IPS DF 6.9 (cell line): ENCODE measurements at regions not wholly inside any gene's neighbourhood (a gene's known extent, or its start where the extent isn't known, plus 50 kb on each side); places are given as distances from the start of the nearest gene placed in this dataset.
"Not testable (repeated sequence)": the region's sequence is repeated elsewhere in the genome, so short reads cannot be mapped to it uniquely, and the experiment has no call there.

Experiments
- DNase-seq: peaks from one replicate; pipeline ENCODE4 v3.0.0-alpha.2; 2013; ENCODE audit warnings: low read depth, low spot score
- H3K27ac ChIP-seq: one replicate; pipeline ENCODE4 v1.5.1; 2013; ENCODE audit warnings: low read length, control low read depth
- H3K27me3 ChIP-seq: 2 replicates; pipeline ENCODE4 v1.6.1; 2013; ENCODE audit warnings: mild to moderate bottlenecking, low read length; ENCODE audit not compliant: control insufficient read depth, insufficient read depth
- H3K36me3 ChIP-seq: 2 replicates; pipeline ENCODE4 v1.6.1; 2013; ENCODE audit warnings: low read length; ENCODE audit not compliant: control insufficient read depth, insufficient read depth
- H3K4me1 ChIP-seq: 2 replicates; pipeline ENCODE4 v1.6.1; 2013; ENCODE audit warnings: low read length; ENCODE audit not compliant: control insufficient read depth, insufficient read depth
- H3K4me3 ChIP-seq: 2 replicates; pipeline ENCODE4 v1.5.1; 2013; ENCODE audit warnings: mild to moderate bottlenecking, low read length
- H3K9me3 ChIP-seq: 2 replicates; pipeline ENCODE4 v1.6.1; 2013; ENCODE audit warnings: low read length, inconsistent platforms; ENCODE audit not compliant: control insufficient read depth, insufficient read depth
- WGBS: extraction: QIAGEN DNeasy Blood & Tissue Kit; methylation state at CpG from one replicate; pipeline ENCODE4 v1.1.7; 2013; ENCODE audit warnings: mixed read lengths, missing lambda C conversion rate; ENCODE audit not compliant: insufficient read length, insufficient coverage; 5-methylcytosine and 5-hydroxymethylcytosine counted together

GRCh38 chr1:88610687-88611086 is 73.4 kb upstream of the PKN2 start:
- no peaks in the 10 kb centered on the region for H3K36me3 ChIP-seq
- no peak for DNase-seq
- H3K4me1 ChIP-seq, result no peaks in the 10 kb centered on the region
- no peak overlapping the region for H3K27ac ChIP-seq
- no peaks in the 10 kb centered on the region for H3K9me3 ChIP-seq
- no peaks in the 10 kb centered on the region for H3K27me3 ChIP-seq
- no CpG with 5 or more reads among the region's 7 CpGs for WGBS
- no peak overlapping the region for H3K4me3 ChIP-seq

GRCh38 chr1:88612292-88612691 is 71.8 kb upstream of the PKN2 start:
- no CpG with 5 or more reads among the region's 2 CpGs for WGBS
- DNase-seq, result no peak
- H3K36me3 ChIP-seq, result no peaks in the 10 kb centered on the region
- H3K9me3 ChIP-seq, result no peaks in the 10 kb centered on the region
- H3K27me3 ChIP-seq, result no peaks in the 10 kb centered on the region
- no peak overlapping the region for H3K4me3 ChIP-seq
- H3K27ac ChIP-seq, result no peak overlapping the region
- H3K4me1 ChIP-seq, result no peaks in the 10 kb centered on the region

GRCh38 chr1:88612773-88613172 is 71.3 kb upstream of the PKN2 start:
- no peak for DNase-seq
- WGBS, result no CpG with 5 or more reads among the region's 6 CpGs
- H3K4me3 ChIP-seq, result no peak overlapping the region
- no peaks in the 10 kb centered on the region for H3K9me3 ChIP-seq
- H3K27ac ChIP-seq, result no peak overlapping the region
- no peaks in the 10 kb centered on the region for H3K4me1 ChIP-seq
- H3K27me3 ChIP-seq, result no peaks in the 10 kb centered on the region
- H3K36me3 ChIP-seq, result no peaks in the 10 kb centered on the region

GRCh38 chr1:88618331-88618730 is 65.7 kb upstream of the PKN2 start:
- no peak for DNase-seq
- no peaks in the 10 kb centered on the region for H3K36me3 ChIP-seq
- H3K27ac ChIP-seq, result no peak overlapping the region
- H3K9me3 ChIP-seq, result peaks cover 2% of the 10 kb centered on the region; the same call in 1 of the 2 replicates
- no peak overlapping the region for H3K4me3 ChIP-seq
- no peaks in the 10 kb centered on the region for H3K27me3 ChIP-seq
- WGBS, result no CpG with 5 or more reads among the region's 2 CpGs
- no peaks in the 10 kb centered on the region for H3K4me1 ChIP-seq

GRCh38 chr1:88623101-88623500 is 61.0 kb upstream of the PKN2 start:
- H3K36me3 ChIP-seq, H3K27me3 ChIP-seq, H3K27ac ChIP-seq, DNase-seq, H3K9me3 ChIP-seq, H3K4me1 ChIP-seq, H3K4me3 ChIP-seq: not testable (repeated sequence)
- WGBS, result no CpG with 5 or more reads among the region's 1 CpG
